ENCODE measurements at regions not wholly inside any gene's neighbourhood (a gene's known extent, or its start where the extent isn't known, plus 50 kb on each side); places are given as distances from the start of the nearest gene placed in this dataset.

DNA sequence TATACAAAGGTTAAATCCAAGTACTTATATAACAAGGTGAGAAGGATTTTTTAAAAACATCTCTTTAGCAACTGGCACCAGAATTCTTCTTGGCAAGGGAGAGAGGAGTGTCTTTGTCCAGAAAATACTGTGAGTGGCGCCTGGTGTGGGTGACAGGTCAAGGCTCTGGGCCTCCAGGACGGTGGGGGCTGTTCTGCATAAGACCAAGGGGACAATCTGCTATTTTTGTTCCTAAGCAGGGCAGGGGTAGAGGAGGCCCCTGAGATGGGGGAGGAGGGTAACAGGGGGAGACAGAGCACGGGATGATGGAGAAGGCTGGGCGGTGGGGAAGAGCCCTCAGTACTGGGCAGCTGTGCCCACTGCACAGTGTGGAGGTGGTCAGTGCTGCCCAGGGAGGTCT is 51.6 kb upstream of the TAF1B start:
- no TSS peak for BruUV-seq (replicated peaks)
- intact Hi-C loops (cut with micrococcal nuclease) = no loop called here
- Histone ChIP-seq H3K4me3 (replicated peaks in 1 of 2; ENCODE audit: low read depth in 1 of 2, low read length in 2 of 2) (no peak overlapping the region), H3K4me1 (ENCODE audit: control insufficient read depth in 1 of 2, insufficient read depth in 2 of 2, low read length in 2 of 2) (no peaks in the 10 kb centered on the region), H2AFZ (ENCODE audit: low read depth, low read length, poor library complexity, severe bottlenecking) (no peak overlapping the region), H3K9ac (ENCODE audit: low read length) (no peak overlapping the region), H4K20me1 (ENCODE audit: insufficient read depth) (no peaks in the 10 kb centered on the region), H3K27ac (ENCODE audit: low read depth, low read length) (no peak overlapping the region), H3K36me3 (ENCODE audit: control insufficient read depth in 1 of 2, insufficient read depth in 2 of 2, low read length in 2 of 2) (no peaks in the 10 kb centered on the region), H3K79me2 (ENCODE audit: insufficient read depth, low read length) (no peaks in the 10 kb centered on the region), H3K9me3 (ENCODE audit: control insufficient read depth in 1 of 2, insufficient read depth in 1 of 2, low read depth in 1 of 2, low read length in 2 of 2) (peaks cover 0 to 7% of the 10 kb centered on the region in 2 experiments; a peak in 1 of 4 replicates), H3K27me3 (ENCODE audit: insufficient read depth, low read length) (no peaks in the 10 kb centered on the region), H3K4me2 (ENCODE audit: low read length) (no peak overlapping the region), H3K9me2 (ENCODE audit: insufficient read depth) (no peaks in the 10 kb centered on the region)
- POLR2A ChIA-PET = no interaction called here
- ATAC-seq (no peak), DNase-seq (ENCODE audit: low read depth, low spot score) (no peak)
- TF ChIP-seq YY1 (IDR thresholded peaks at IDR 0.05; ENCODE audit: extremely low read depth, insufficient replicate concordance, low read depth, low read length) = no peak
- TF ChIP-seq SP1 (IDR thresholded peaks at IDR 0.05; ENCODE audit: low read depth) = no peak
- no peak for TF ChIP-seq SRF (IDR thresholded peaks at IDR 0.05; ENCODE audit: low read depth)
- no peak for TF ChIP-seq EZH2 (IDR thresholded peaks at IDR 0.05)
- no peak for TF ChIP-seq POLR2A (IDR thresholded peaks at IDR 0.05; ENCODE audit: borderline replicate concordance, extremely low read depth, insufficient read depth, insufficient read length)
- TF ChIP-seq JUND (IDR thresholded peaks at IDR 0.05) = no peak
- no peak for TF ChIP-seq FOSL1 (IDR thresholded peaks at IDR 0.05; ENCODE audit: low read depth)
- TF ChIP-seq EGR1 (IDR thresholded peaks at IDR 0.05; ENCODE audit: low read depth) = no peak
- TF ChIP-seq TCF7L2 (IDR thresholded peaks at IDR 0.05; ENCODE audit: borderline replicate concordance, extremely low read depth, insufficient read depth, insufficient read length) = no peak
- TF ChIP-seq ZFX (IDR thresholded peaks at IDR 0.05) = no peak
- TF ChIP-seq, protein P1, sequence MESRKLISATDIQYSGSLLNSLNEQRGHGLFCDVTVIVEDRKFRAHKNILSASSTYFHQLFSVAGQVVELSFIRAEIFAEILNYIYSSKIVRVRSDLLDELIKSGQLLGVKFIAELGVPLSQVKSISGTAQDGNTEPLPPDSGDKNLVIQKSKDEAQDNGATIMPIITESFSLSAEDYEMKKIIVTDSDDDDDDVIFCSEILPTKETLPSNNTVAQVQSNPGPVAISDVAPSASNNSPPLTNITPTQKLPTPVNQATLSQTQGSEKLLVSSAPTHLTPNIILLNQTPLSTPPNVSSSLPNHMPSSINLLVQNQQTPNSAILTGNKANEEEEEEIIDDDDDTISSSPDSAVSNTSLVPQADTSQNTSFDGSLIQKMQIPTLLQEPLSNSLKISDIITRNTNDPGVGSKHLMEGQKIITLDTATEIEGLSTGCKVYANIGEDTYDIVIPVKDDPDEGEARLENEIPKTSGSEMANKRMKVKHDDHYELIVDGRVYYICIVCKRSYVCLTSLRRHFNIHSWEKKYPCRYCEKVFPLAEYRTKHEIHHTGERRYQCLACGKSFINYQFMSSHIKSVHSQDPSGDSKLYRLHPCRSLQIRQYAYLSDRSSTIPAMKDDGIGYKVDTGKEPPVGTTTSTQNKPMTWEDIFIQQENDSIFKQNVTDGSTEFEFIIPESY (IDR thresholded peaks at IDR 0.05; ENCODE audit: extremely low read depth, insufficient replicate concordance, low read length) = no peak
- TF ChIP-seq, protein P2, sequence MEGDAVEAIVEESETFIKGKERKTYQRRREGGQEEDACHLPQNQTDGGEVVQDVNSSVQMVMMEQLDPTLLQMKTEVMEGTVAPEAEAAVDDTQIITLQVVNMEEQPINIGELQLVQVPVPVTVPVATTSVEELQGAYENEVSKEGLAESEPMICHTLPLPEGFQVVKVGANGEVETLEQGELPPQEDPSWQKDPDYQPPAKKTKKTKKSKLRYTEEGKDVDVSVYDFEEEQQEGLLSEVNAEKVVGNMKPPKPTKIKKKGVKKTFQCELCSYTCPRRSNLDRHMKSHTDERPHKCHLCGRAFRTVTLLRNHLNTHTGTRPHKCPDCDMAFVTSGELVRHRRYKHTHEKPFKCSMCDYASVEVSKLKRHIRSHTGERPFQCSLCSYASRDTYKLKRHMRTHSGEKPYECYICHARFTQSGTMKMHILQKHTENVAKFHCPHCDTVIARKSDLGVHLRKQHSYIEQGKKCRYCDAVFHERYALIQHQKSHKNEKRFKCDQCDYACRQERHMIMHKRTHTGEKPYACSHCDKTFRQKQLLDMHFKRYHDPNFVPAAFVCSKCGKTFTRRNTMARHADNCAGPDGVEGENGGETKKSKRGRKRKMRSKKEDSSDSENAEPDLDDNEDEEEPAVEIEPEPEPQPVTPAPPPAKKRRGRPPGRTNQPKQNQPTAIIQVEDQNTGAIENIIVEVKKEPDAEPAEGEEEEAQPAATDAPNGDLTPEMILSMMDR (IDR thresholded peaks at IDR 0.05 in 2 of 3, conservative IDR thresholded peaks at IDR 0.05 in 1 of 3; ENCODE audit: borderline replicate concordance in 1 of 3, insufficient read depth in 1 of 3, low read depth in 2 of 3, low read length in 2 of 3) = no peak
- no peak for TF ChIP-seq SIN3A (IDR thresholded peaks at IDR 0.05; ENCODE audit: low read depth)
- no peak for TF ChIP-seq POLR2AphosphoS5 (IDR thresholded peaks at IDR 0.05; ENCODE audit: low read depth, low read length)
- no peak for TF ChIP-seq EZH2phosphoT487 (IDR thresholded peaks at IDR 0.05; ENCODE audit: borderline replicate concordance)
- TF ChIP-seq, protein P3, sequence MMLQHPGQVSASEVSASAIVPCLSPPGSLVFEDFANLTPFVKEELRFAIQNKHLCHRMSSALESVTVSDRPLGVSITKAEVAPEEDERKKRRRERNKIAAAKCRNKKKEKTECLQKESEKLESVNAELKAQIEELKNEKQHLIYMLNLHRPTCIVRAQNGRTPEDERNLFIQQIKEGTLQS (IDR thresholded peaks at IDR 0.05) = no peak
- TF ChIP-seq, protein P4, sequence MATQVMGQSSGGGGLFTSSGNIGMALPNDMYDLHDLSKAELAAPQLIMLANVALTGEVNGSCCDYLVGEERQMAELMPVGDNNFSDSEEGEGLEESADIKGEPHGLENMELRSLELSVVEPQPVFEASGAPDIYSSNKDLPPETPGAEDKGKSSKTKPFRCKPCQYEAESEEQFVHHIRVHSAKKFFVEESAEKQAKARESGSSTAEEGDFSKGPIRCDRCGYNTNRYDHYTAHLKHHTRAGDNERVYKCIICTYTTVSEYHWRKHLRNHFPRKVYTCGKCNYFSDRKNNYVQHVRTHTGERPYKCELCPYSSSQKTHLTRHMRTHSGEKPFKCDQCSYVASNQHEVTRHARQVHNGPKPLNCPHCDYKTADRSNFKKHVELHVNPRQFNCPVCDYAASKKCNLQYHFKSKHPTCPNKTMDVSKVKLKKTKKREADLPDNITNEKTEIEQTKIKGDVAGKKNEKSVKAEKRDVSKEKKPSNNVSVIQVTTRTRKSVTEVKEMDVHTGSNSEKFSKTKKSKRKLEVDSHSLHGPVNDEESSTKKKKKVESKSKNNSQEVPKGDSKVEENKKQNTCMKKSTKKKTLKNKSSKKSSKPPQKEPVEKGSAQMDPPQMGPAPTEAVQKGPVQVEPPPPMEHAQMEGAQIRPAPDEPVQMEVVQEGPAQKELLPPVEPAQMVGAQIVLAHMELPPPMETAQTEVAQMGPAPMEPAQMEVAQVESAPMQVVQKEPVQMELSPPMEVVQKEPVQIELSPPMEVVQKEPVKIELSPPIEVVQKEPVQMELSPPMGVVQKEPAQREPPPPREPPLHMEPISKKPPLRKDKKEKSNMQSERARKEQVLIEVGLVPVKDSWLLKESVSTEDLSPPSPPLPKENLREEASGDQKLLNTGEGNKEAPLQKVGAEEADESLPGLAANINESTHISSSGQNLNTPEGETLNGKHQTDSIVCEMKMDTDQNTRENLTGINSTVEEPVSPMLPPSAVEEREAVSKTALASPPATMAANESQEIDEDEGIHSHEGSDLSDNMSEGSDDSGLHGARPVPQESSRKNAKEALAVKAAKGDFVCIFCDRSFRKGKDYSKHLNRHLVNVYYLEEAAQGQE (IDR thresholded peaks at IDR 0.05; ENCODE audit: low read depth) = no peak
- TF ChIP-seq CBX3 (IDR thresholded peaks at IDR 0.05; ENCODE audit: low read depth) = no peak
- no peak for TF ChIP-seq CEBPB (IDR thresholded peaks at IDR 0.05; ENCODE audit: low read depth)
- CTCF ChIA-PET = no interaction called here
- RAD21 ChIA-PET (ENCODE audit: low non-redundant PET in 1 of 2, low total read pairs in 2 of 2, uncharacterized antibody in 2 of 2, unreplicated experiment in 2 of 2) = no interaction called here

Measured in HCT116 (cell line).